ENCODE measurements at regions not wholly inside any gene's neighbourhood (a gene's known extent, or its start where the extent isn't known, plus 50 kb on each side); places are given as distances from the start of the nearest gene placed in this dataset.
"Not testable (repeated sequence)": the region's sequence is repeated elsewhere in the genome, so short reads cannot be mapped to it uniquely, and the experiment has no call there.

GRCh38 chr12:74144396-74144795, 393.2 kb upstream of the ATXN7L3B start:
- DNase-seq (ENCODE audit: low spot score), result no peak

GRCh38 chr12:74145328-74145727, 392.3 kb upstream of the ATXN7L3B start:
- no peak for DNase-seq (ENCODE audit: low spot score)

GRCh38 chr12:74148849-74149248, 388.8 kb upstream of the ATXN7L3B start:
- no peak for DNase-seq (ENCODE audit: low spot score)

- DNase-seq (ENCODE audit: low spot score), result no peak
Measured at GRCh38 chr12:74152370-74152769, 385.3 kb upstream of the ATXN7L3B start.

GRCh38 chr12:74166096-74166495, 371.5 kb upstream of the ATXN7L3B start:
- DNase-seq (ENCODE audit: low spot score), result no peak

- no peak for DNase-seq (ENCODE audit: low spot score)
Measured at GRCh38 chr12:74169607-74170006, 368.0 kb upstream of the ATXN7L3B start.

- no peak for DNase-seq (ENCODE audit: low spot score)
Measured at GRCh38 chr12:74170645-74171477, 366.8 kb upstream of the ATXN7L3B start.

GRCh38 chr12:74171478-74171909, 366.1 kb upstream of the ATXN7L3B start:
- DNase-seq (ENCODE audit: low spot score), result no peak

GRCh38 chr12:74174961-74175360, 362.7 kb upstream of the ATXN7L3B start:
- not testable (repeated sequence) for DNase-seq (ENCODE audit: low spot score)

- no peak for DNase-seq (ENCODE audit: low spot score)
Measured at GRCh38 chr12:74185360-74185759, 352.3 kb upstream of the ATXN7L3B start.

GRCh38 chr12:74193191-74193590, 344.4 kb upstream of the ATXN7L3B start:
- DNase-seq (ENCODE audit: low spot score), result no peak

- no peak for DNase-seq (ENCODE audit: low spot score)
Measured at GRCh38 chr12:74204236-74204635, 333.4 kb upstream of the ATXN7L3B start.

- no peak for DNase-seq (ENCODE audit: low spot score)
Measured at GRCh38 chr12:74227846-74228545, 309.6 kb upstream of the ATXN7L3B start.

GRCh38 chr12:74229671-74230070, 308.0 kb upstream of the ATXN7L3B start:
- no peak for DNase-seq (ENCODE audit: low spot score)

GRCh38 chr12:74235342-74235741, 302.3 kb upstream of the ATXN7L3B start:
- DNase-seq (ENCODE audit: low spot score), result no peak

- no peak for DNase-seq (ENCODE audit: low spot score)
Measured at GRCh38 chr12:74241341-74241740, 296.3 kb upstream of the ATXN7L3B start.

- no peak for DNase-seq (ENCODE audit: low spot score)
Measured at GRCh38 chr12:74242088-74242487, 295.5 kb upstream of the ATXN7L3B start.

GRCh38 chr12:74245458-74245857, 292.2 kb upstream of the ATXN7L3B start:
- no peak for DNase-seq (ENCODE audit: low spot score)

GRCh38 chr12:74250891-74251290, 286.7 kb upstream of the ATXN7L3B start:
- DNase-seq (ENCODE audit: low spot score), result no peak

GRCh38 chr12:74253826-74254225, 283.8 kb upstream of the ATXN7L3B start:
- not testable (repeated sequence) for DNase-seq (ENCODE audit: low spot score)

GRCh38 chr12:74254784-74255183, 282.9 kb upstream of the ATXN7L3B start:
- DNase-seq (ENCODE audit: low spot score), result no peak

- no peak for DNase-seq (ENCODE audit: low spot score)
Measured at GRCh38 chr12:74259199-74259598, 278.4 kb upstream of the ATXN7L3B start.

- no peak for DNase-seq (ENCODE audit: low spot score)
Measured at GRCh38 chr12:74264692-74265091, 272.9 kb upstream of the ATXN7L3B start.
